ENCODE measurements at regions not wholly inside any gene's neighbourhood (a gene's known extent, or its start where the extent isn't known, plus 50 kb on each side); places are given as distances from the start of the nearest gene placed in this dataset.

DNA sequence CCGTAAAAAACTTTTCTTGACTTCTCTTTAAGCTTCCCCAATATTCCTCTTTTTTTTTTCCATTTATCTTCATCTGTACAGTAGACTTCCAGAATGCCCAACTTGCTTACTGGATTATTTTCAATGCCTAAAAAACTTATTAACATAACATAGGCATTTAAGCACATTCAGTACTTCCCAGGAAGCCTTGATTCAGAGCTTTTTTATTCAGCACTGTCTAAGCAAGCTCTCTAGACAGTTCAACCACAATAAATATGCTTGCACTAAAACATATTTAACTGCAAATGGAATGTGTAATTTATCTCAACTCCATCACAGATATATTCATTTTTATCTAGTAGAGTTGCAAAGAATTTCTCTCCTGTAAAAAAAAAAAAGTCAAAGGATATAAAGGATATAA is 997.8 kb downstream of the ARAP2 start:
- Histone ChIP-seq H4K91ac (replicated peaks; ENCODE audit: insufficient read length, low read length) (no peak overlapping the region), H2BK5ac (ENCODE audit: low read depth, low read length) (no peak overlapping the region), H3K4me2 (ENCODE audit: insufficient read depth in 1 of 2, low read depth in 2 of 2, low read length in 2 of 2) (no peak overlapping the region), H3K23me2 (ENCODE audit: low read depth, low read length) (no peaks in the 10 kb centered on the region; the same call in 1 of the 2 replicates), H3K27me3 (replicated peaks in 1 of 4; ENCODE audit: control insufficient read depth in 3 of 4, extremely low read depth in 1 of 4, insufficient read depth in 3 of 4, low read length in 3 of 4) (no peaks in the 10 kb centered on the region), H4K5ac (ENCODE audit: insufficient read length, low read depth, low read length) (no peak overlapping the region), H4K20me1 (replicated peaks in 1 of 2; ENCODE audit: control insufficient read depth in 1 of 2, insufficient read depth in 2 of 2, low read length in 2 of 2) (no peaks in the 10 kb centered on the region), H2BK15ac (ENCODE audit: low read length) (no peak overlapping the region), H2BK20ac (ENCODE audit: low read length) (no peak overlapping the region), H2BK12ac (ENCODE audit: low read depth, low read length) (no peak overlapping the region), H3K9me3 (ENCODE audit: insufficient read depth in 2 of 2, low read depth in 1 of 2, low read length in 1 of 2) (no peaks in the 10 kb centered on the region), H3K9ac (replicated peaks in 1 of 4; ENCODE audit: extremely low read depth in 1 of 4, low read depth in 3 of 4, low read length in 3 of 4) (no peak overlapping the region), H3K79me1 (ENCODE audit: low read depth, low read length) (no peaks in the 10 kb centered on the region), H3K27ac (ENCODE audit: low read depth, low read length) (no peak overlapping the region), H2AFZ (ENCODE audit: low read length) (no peak overlapping the region), H4K8ac (ENCODE audit: extremely low read depth, insufficient read depth, low read length) (no peak overlapping the region), H3K23ac (ENCODE audit: insufficient read length) (no peak overlapping the region), H3K14ac (ENCODE audit: insufficient read length) (no peak overlapping the region), H3K18ac (ENCODE audit: extremely low read depth, low read length) (no peak overlapping the region), H3K79me2 (ENCODE audit: control insufficient read depth in 1 of 2, insufficient read depth in 2 of 2, low read length in 2 of 2) (no peaks in the 10 kb centered on the region), H3K4me3 (ENCODE audit: extremely low read depth in 1 of 4, insufficient read depth in 2 of 4, low read depth in 3 of 4, low read length in 4 of 4) (no peak overlapping the region), H3K4ac (replicated peaks; ENCODE audit: insufficient read length, low read depth, low read length) (no peak overlapping the region), H2BK120ac (replicated peaks; ENCODE audit: low read depth, low read length) (no peak overlapping the region), H3K56ac (replicated peaks; ENCODE audit: insufficient read length, low read depth, low read length) (no peak overlapping the region), H3K4me1 (replicated peaks in 1 of 4; ENCODE audit: control insufficient read depth in 3 of 4, insufficient read depth in 4 of 4, low read length in 3 of 4) (peaks cover 0 to 4% (median under 1%) of the 10 kb centered on the region in 4 experiments; a peak in 1 of 7 replicates), H2AK5ac (ENCODE audit: low read depth, low read length) (no peak overlapping the region), H3K36me3 (ENCODE audit: control insufficient read depth in 2 of 4, insufficient read depth in 4 of 4, low read length in 3 of 4) (no peaks in the 10 kb centered on the region)
- DNase-seq (ENCODE audit: low read depth in 1 of 2, low spot score in 2 of 2), result no peak
- POLR2A ChIA-PET (ENCODE audit: partially characterized antibody), result no interaction called here
- WGBS, 2 experiments (ENCODE audit: extremely low coverage in 1 of 2, insufficient coverage in 1 of 2, insufficient read length in 1 of 2, insufficient replicate concordance in 2 of 2, low coverage in 1 of 2, low lambda C conversion rate in 2 of 2, missing lambda C conversion rate in 1 of 2), result 96% methylated on average over 1 of the region's 1 CpG; no CpG with 5 or more reads in 1 of the 2 experiments
- CTCF ChIA-PET (ENCODE audit: partially characterized antibody), result no interaction called here
- FAIRE-seq, result no peak
- TF ChIP-seq TAF7 (optimal IDR thresholded peaks at IDR 0.05; ENCODE audit: borderline replicate concordance, low read depth, low read length) (no peak), CTBP2 (IDR thresholded peaks at IDR 0.05; ENCODE audit: borderline replicate concordance, insufficient read depth, insufficient read length, low read length) (no peak), RXRA (IDR thresholded peaks at IDR 0.05; ENCODE audit: insufficient read depth, low read depth, low read length) (no peak), RFX5 (IDR thresholded peaks at IDR 0.05; ENCODE audit: borderline replicate concordance, low read depth, low read length) (no peak), SP1 (IDR thresholded peaks at IDR 0.05; ENCODE audit: low read depth, low read length) (no peak), NANOG (IDR thresholded peaks at IDR 0.05; ENCODE audit: insufficient read depth, low read depth, low read length, poor library complexity, severe bottlenecking) (no peak), KDM5A (IDR thresholded peaks at IDR 0.05; ENCODE audit: low read length) (no peak), EP300 (IDR thresholded peaks at IDR 0.05; ENCODE audit: borderline replicate concordance in 1 of 2, low read depth in 2 of 2, low read length in 2 of 2) (no peak), KDM4A (IDR thresholded peaks at IDR 0.05; ENCODE audit: low read depth, low read length, severe bottlenecking) (no peak)
